Panc1 (cell line): ENCODE measurements at regions not wholly inside any gene's neighbourhood (a gene's known extent, or its start where the extent isn't known, plus 50 kb on each side); places are given as distances from the start of the nearest gene placed in this dataset.

Experiments used
- ATAC-seq: fragments of 200-7000 bp; cut with Tn5 transposase; 2 replicates; pipeline ENCODE4 v1.9.1; 2020; ENCODE audit warnings: mild to moderate bottlenecking, moderate library complexity
- BruUV-seq: library from RNA; stranded (reverse); fragments of 400-500 nt; replicated peaks from 2 replicates; lab custom pipeline; 2021; lab: Mats Ljungman, UMichigan
- CTCF ChIA-PET: fragments of 300-600 bp; sonication (Branson Sonifier 250); formaldehyde crosslinking; loops from one replicate; lab custom pipeline; 2022; ENCODE audit warnings: antibody characterized with exemption; lab: Charles Lee
- POLR2A ChIA-PET: fragments of 300-600 bp; sonication (Branson Sonifier 250); formaldehyde crosslinking; loops from one replicate; lab custom pipeline; 2022; ENCODE audit warnings: antibody characterized with exemption; lab: Charles Lee
- DNase-seq: peaks from one replicate; pipeline ENCODE4 v3.0.0-alpha.2; 2010; ENCODE audit warnings: low read depth, low spot score
- H3K27ac ChIP-seq: 2 replicates; pipeline ENCODE4 v1.5.1; 2011; ENCODE audit warnings: mild to moderate bottlenecking, low read length, inconsistent platforms
- H3K27me3 ChIP-seq: fragments of 200-500 bp; sonication (Bioruptor generic); 2 replicates; pipeline ENCODE4 v1.6.0; 2014; ENCODE audit warnings: low read length, inconsistent platforms; ENCODE audit not compliant: control insufficient read depth, insufficient read depth
- H3K36me3 ChIP-seq: fragments of 200-500 bp; sonication (Bioruptor generic); 2 replicates; pipeline ENCODE4 v1.5.1; 2014; ENCODE audit warnings: inconsistent platforms, mild to moderate bottlenecking, low read length, moderate library complexity; ENCODE audit not compliant: control insufficient read depth, insufficient read depth
- H3K4me1 ChIP-seq: 2 replicates; pipeline ENCODE4 v1.5.1; 2011; ENCODE audit warnings: inconsistent platforms, mild to moderate bottlenecking, low read length, moderate library complexity; ENCODE audit not compliant: control insufficient read depth, insufficient read depth
- H3K4me3 ChIP-seq, 2 experiments: 2 replicates each; pipeline ENCODE4 v1.5.1; 2011 to 2012; ENCODE audit warnings: low read depth in 2 of 2, low read length in 2 of 2, mild to moderate bottlenecking in 2 of 2, inconsistent platforms in 1 of 2, moderate library complexity in 1 of 2
- H3K9me3 ChIP-seq: fragments of 200-500 bp; sonication (Bioruptor generic); 2 replicates; pipeline ENCODE4 v1.5.1; 2014; ENCODE audit warnings: low read depth, mild to moderate bottlenecking, inconsistent platforms, low read length, moderate library complexity; ENCODE audit not compliant: control insufficient read depth, insufficient read depth
- CTCF ChIP-seq: fragments of 450-650 bp; IDR thresholded peaks from 2 replicates; pipeline ENCODE4 v1.5.1; 2017; ENCODE audit warnings: mild to moderate bottlenecking
- POLR2AphosphoS5 ChIP-seq: IDR thresholded peaks from 2 replicates; pipeline ENCODE4 v1.6.1; 2012; ENCODE audit warnings: mild to moderate bottlenecking, low read depth, low read length, moderate library complexity
- REST ChIP-seq, 2 experiments: IDR thresholded peaks; 2 replicates each; pipeline ENCODE4 v1.6.1; 2011 to 2012; ENCODE audit warnings: low read depth in 2 of 2, control low read depth in 1 of 2, low read length in 1 of 2, mild to moderate bottlenecking in 1 of 2, moderate library complexity in 1 of 2; ENCODE audit not compliant: insufficient read depth in 1 of 2
- SIN3A ChIP-seq: IDR thresholded peaks from 2 replicates; pipeline ENCODE4 v1.6.1; 2012; ENCODE audit warnings: low read depth, mild to moderate bottlenecking, low read length, moderate library complexity, borderline replicate concordance; ENCODE audit not compliant: insufficient read depth
- TCF7L2 ChIP-seq: IDR thresholded peaks from 2 replicates; pipeline ENCODE4 v1.6.1; 2011; ENCODE audit warnings: mild to moderate bottlenecking, low read depth, low read length, inconsistent platforms
- in situ Hi-C: cut with HindIII; loops from 2 replicates; pipeline ENCODE4 v1.10.0; 2016; ENCODE audit warnings: low sequenced_read_pairs, low pct_unique_long_range_greater_than_20kb
- intact Hi-C: fragments of 100-400 bp; cut with micrococcal nuclease; formaldehyde crosslinking; loops from one replicate; pipeline ENCODE4 v1.10.0; 2022; ENCODE audit not compliant: unreplicated experiment

- H3K9me3 ChIP-seq, result no peaks in the 10 kb centered on the region
- in situ Hi-C loops, result no loop called here
- H3K4me1 ChIP-seq, result no peaks in the 10 kb centered on the region
- DNase-seq (no peak), ATAC-seq (no peak)
- TF ChIP-seq REST (IDR thresholded peaks at IDR 0.05; ENCODE audit: insufficient read depth in 1 of 2, low read depth in 2 of 2, low read length in 1 of 2), result no peak
- TF ChIP-seq POLR2AphosphoS5, result no peak
- no peak for TF ChIP-seq CTCF
- no peak for TF ChIP-seq TCF7L2
- no peak for TF ChIP-seq SIN3A
- ChIA-PET POLR2A (no interaction called here), CTCF (no interaction called here)
- no TSS peak for BruUV-seq
- no peak overlapping the region for H3K27ac ChIP-seq
- H3K27me3 ChIP-seq, result no peaks in the 10 kb centered on the region
- no peaks in the 10 kb centered on the region for H3K36me3 ChIP-seq
- intact Hi-C loops, result no loop called here
- no peak overlapping the region for H3K4me3 ChIP-seq
Measured at GRCh38 chr4:141891260-141892120, 255.1 kb downstream of the IL15 start.

- no peak for ATAC-seq
- H3K27ac ChIP-seq, result no peak overlapping the region
- no peaks in the 10 kb centered on the region for H3K27me3 ChIP-seq
- no peak for TF ChIP-seq TCF7L2
- no peak for TF ChIP-seq REST (IDR thresholded peaks at IDR 0.05; ENCODE audit: insufficient read depth in 1 of 2, low read depth in 2 of 2, low read length in 1 of 2)
- TF ChIP-seq SIN3A, result no peak
- no peak for TF ChIP-seq POLR2AphosphoS5
- no peak for DNase-seq
- H3K4me1 ChIP-seq, result no peaks in the 10 kb centered on the region
- intact Hi-C loops, result no loop called here
- H3K36me3 ChIP-seq, result no peaks in the 10 kb centered on the region
- POLR2A ChIA-PET, result no interaction called here
- CTCF ChIA-PET, result no interaction called here
- H3K4me3 ChIP-seq, result no peak overlapping the region
- no peaks in the 10 kb centered on the region for H3K9me3 ChIP-seq
- no TSS peak for BruUV-seq
- in situ Hi-C loops, result no loop called here
Measured at GRCh38 chr4:141896687-141897086, 260.3 kb downstream of the IL15 start.
